Prostate gland (tissue), 2 donors: ENCODE measurements at regions not wholly inside any gene's neighbourhood (a gene's known extent, or its start where the extent isn't known, plus 50 kb on each side); places are given as distances from the start of the nearest gene placed in this dataset.

ENCODE experiments used
- DNase-seq: peaks from one replicate; pipeline ENCODE4 v3.0.0-alpha.2; 2019; ENCODE audit warnings: low spot score
- H3K27ac ChIP-seq, 2 donors: fragments of 200-600 bp; sonication (generic); 2 replicates each; pipeline ENCODE4 v1.5.1; 2017 to 2019
- H3K27me3 ChIP-seq: fragments of 200-600 bp; sonication (generic); replicated peaks from 2 replicates; pipeline ENCODE4 v1.5.1; 2019; ENCODE audit not compliant: insufficient read depth
- H3K36me3 ChIP-seq, 2 donors: fragments of 200-600 bp; sonication (generic); 1 replicate in 1 of 2; 2 replicates in 1 of 2; pipeline versions ENCODE4 v1.5.1 to v1.8.1; 2017 to 2019
- H3K4me1 ChIP-seq: fragments of 200-600 bp; sonication (generic); replicated peaks from 2 replicates; pipeline ENCODE4 v1.5.1; 2019
- H3K4me3 ChIP-seq, 2 donors: fragments of 200-600 bp; sonication (generic); 2 replicates each; pipeline ENCODE4 v1.5.1; 2017 to 2019
- H3K9me3 ChIP-seq: fragments of 200-600 bp; sonication (generic); 2 replicates; pipeline ENCODE4 v1.5.1; 2017
- POLR2A ChIP-seq: fragments of 450-650 bp; IDR thresholded peaks from one replicate; pipeline ENCODE4 v1.6.1; 2016; ENCODE audit warnings: antibody characterized with exemption, mild to moderate bottlenecking
- POLR2AphosphoS5 ChIP-seq: sonication (generic); formaldehyde crosslinking; IDR thresholded peaks from one replicate; pipeline ENCODE4 v1.6.1; 2017; ENCODE audit warnings: antibody characterized with exemption
- WGBS: methylation state at CpG from one replicate; pipeline ENCODE4 v1.1.5; 2018; 5-methylcytosine and 5-hydroxymethylcytosine counted together
- intact Hi-C: fragments of 100-400 bp; cut with DNase I; formaldehyde crosslinking; loops from one replicate; pipeline ENCODE4 v1.14.2; 2022
- TF ChIP-seq, protein P1 (sequence below), 4 experiments: fragments of 200-600 bp in 2 of 4; fragments of 450-650 bp in 2 of 4; sonication (generic) in 2 of 4; IDR thresholded peaks; 1 replicate in 3 of 4; 2 replicates in 1 of 4; pipeline ENCODE4 v1.5.1; 2016 to 2019; ENCODE audit warnings: antibody characterized with exemption in 4 of 4, mild to moderate bottlenecking in 2 of 4, moderate library complexity in 2 of 4

GRCh38 chr20:17798601-17799000, 98.8 kb downstream of the BANF2 start:
- H3K27me3 ChIP-seq: no peaks in the 10 kb centered on the region
- DNase-seq: no peak
- H3K4me1 ChIP-seq: no peaks in the 10 kb centered on the region
- intact Hi-C loops: no loop called here
- TF ChIP-seq, protein P1, sequence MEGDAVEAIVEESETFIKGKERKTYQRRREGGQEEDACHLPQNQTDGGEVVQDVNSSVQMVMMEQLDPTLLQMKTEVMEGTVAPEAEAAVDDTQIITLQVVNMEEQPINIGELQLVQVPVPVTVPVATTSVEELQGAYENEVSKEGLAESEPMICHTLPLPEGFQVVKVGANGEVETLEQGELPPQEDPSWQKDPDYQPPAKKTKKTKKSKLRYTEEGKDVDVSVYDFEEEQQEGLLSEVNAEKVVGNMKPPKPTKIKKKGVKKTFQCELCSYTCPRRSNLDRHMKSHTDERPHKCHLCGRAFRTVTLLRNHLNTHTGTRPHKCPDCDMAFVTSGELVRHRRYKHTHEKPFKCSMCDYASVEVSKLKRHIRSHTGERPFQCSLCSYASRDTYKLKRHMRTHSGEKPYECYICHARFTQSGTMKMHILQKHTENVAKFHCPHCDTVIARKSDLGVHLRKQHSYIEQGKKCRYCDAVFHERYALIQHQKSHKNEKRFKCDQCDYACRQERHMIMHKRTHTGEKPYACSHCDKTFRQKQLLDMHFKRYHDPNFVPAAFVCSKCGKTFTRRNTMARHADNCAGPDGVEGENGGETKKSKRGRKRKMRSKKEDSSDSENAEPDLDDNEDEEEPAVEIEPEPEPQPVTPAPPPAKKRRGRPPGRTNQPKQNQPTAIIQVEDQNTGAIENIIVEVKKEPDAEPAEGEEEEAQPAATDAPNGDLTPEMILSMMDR (IDR thresholded peaks at IDR 0.05): no peak
- TF ChIP-seq POLR2A: no peak
- no peak for TF ChIP-seq POLR2AphosphoS5
- WGBS: 76% methylated on average over 1 of the region's 1 CpG
- no peaks in the 10 kb centered on the region for H3K36me3 ChIP-seq
- no peak overlapping the region for H3K27ac ChIP-seq
- no peak overlapping the region for H3K4me3 ChIP-seq
- no peaks in the 10 kb centered on the region for H3K9me3 ChIP-seq

DNA sequence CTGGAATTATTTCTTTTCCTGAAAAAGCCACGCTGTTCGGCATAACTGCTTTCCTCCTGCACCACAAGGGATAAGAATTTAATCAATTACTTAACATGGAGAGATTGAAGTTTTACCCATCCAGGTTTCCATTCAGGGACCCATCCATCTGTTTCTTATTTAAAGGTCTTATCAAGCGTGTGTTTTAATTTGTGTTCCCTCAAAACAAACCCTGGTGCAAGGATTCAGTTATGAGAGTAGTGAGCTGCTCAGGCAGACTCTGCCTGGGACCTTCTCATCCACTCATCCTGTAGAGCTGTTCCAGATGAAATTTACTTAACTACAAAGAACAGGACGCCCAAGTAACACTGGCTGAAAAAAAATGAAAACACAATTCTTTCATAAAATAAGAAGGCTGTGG, 97.8 kb downstream of the BANF2 start:
- H3K36me3 ChIP-seq: no peaks in the 10 kb centered on the region
- no peaks in the 10 kb centered on the region for H3K4me1 ChIP-seq
- 91% methylated on average over 4 of the region's 4 CpGs for WGBS
- intact Hi-C loops: no loop called here
- H3K27ac ChIP-seq: no peak overlapping the region
- H3K27me3 ChIP-seq: no peaks in the 10 kb centered on the region
- no peaks in the 10 kb centered on the region for H3K9me3 ChIP-seq
- H3K4me3 ChIP-seq: no peak overlapping the region
- no peak for DNase-seq
- TF ChIP-seq POLR2A (no peak), POLR2AphosphoS5 (no peak)
- TF ChIP-seq, protein P1 (IDR thresholded peaks at IDR 0.05): no peak

DNA sequence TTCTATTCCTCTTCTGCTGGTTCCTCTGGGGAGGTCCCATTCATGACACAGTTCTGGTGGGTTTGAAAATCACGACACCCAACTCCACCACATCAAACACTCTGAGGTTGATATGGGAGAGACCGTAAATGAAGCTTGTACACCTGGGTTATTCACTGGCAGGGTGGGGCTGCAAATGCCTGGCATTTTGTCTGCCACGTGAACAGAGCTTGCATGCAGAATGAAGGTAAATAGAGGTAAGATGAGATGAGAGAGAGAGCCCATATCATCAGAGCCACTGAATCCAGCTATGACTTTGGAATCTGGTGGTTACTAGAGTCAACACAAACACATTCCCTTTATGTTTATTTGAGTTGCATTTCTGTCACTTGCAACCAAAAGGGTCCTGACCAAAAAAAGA, 97.4 kb downstream of the BANF2 start:
- intact Hi-C loops: no loop called here
- H3K27me3 ChIP-seq: no peaks in the 10 kb centered on the region
- TF ChIP-seq POLR2AphosphoS5: no peak
- TF ChIP-seq, protein P1 (IDR thresholded peaks at IDR 0.05): no peak
- TF ChIP-seq POLR2A: no peak
- 67% methylated on average over 3 of the region's 3 CpGs for WGBS
- no peak for DNase-seq
- H3K4me1 ChIP-seq: no peaks in the 10 kb centered on the region
- no peak overlapping the region for H3K4me3 ChIP-seq
- H3K9me3 ChIP-seq: no peaks in the 10 kb centered on the region
- H3K27ac ChIP-seq: no peak overlapping the region
- no peaks in the 10 kb centered on the region for H3K36me3 ChIP-seq

DNA sequence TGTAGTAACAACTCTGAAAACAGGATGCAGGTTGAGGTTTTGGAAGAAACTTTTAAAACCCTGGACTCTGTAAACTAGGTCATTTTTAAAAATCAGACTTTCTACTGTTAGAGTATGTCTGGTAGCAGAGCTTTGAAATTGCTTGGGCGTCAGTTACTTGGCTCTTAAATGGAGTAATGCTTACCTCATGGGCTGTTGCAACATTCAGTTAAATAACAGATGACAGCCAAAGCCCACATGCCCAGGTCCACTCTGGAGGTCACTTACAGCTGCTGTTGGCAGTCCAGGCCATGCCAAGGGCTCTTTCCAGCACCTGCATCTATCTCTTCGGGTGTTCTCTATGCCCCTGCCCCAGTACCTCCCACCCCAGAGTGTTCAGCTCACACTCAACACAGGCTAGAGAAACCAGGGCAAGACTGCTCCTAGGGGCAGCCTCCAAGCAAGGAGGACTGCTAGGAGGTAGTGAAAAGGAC, 96.4 kb downstream of the BANF2 start:
- Histone ChIP-seq H3K27me3 (no peaks in the 10 kb centered on the region), H3K36me3 (no peaks in the 10 kb centered on the region), H3K9me3 (no peaks in the 10 kb centered on the region), H3K4me3 (no peak overlapping the region), H3K27ac (peak overlapping the region in 1 of 2 donors; percentile 19), H3K4me1 (no peaks in the 10 kb centered on the region)
- TF ChIP-seq POLR2A (no peak), POLR2AphosphoS5 (no peak)
- TF ChIP-seq, protein P1 (IDR thresholded peaks at IDR 0.05): no peak
- 60% methylated on average over 2 of the region's 2 CpGs for whole genome bisulfite sequencing
- intact Hi-C loops: no loop called here
- DNase-seq: no peak

GRCh38 chr20:17795501-17796071, 95.8 kb downstream of the BANF2 start:
- H3K27ac ChIP-seq: no peak overlapping the region
- TF ChIP-seq POLR2AphosphoS5 (no peak), POLR2A (no peak)
- TF ChIP-seq, protein P1 (IDR thresholded peaks at IDR 0.05): no peak
- no peak for DNase-seq
- H3K36me3 ChIP-seq: no peaks in the 10 kb centered on the region
- H3K4me3 ChIP-seq: no peak overlapping the region
- WGBS: 79% methylated on average over 5 of the region's 5 CpGs
- intact Hi-C loops: no loop called here
- H3K9me3 ChIP-seq: no peaks in the 10 kb centered on the region
- no peaks in the 10 kb centered on the region for H3K27me3 ChIP-seq
- no peaks in the 10 kb centered on the region for H3K4me1 ChIP-seq
